ENCODE measurements at regions not wholly inside any gene's neighbourhood (a gene's known extent, or its start where the extent isn't known, plus 50 kb on each side); places are given as distances from the start of the nearest gene placed in this dataset.

DNA sequence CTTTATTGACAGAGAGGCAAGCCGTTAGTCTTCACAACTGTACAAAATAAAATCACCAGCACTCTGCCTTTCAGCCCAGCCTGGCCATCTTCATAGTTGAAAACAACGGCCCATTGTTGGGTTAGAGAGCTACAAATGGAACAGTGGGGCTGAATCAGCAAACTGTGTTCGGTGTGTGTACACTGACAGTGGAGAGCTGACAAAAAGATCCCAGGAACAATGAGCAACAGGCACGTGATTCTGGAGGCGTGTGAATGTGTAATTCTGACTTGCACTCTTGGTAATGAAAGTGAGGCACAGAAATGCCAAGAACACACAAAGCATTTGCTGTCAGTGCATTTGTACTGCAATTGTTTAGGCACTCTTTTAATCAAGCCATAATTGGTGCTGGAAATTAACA is 303.7 kb downstream of the WDR11 start:
- no peak overlapping the region for H3K4me3 ChIP-seq (ENCODE audit: control insufficient read depth, low read depth, low read length)
- no peak for DNase-seq (ENCODE audit: low read depth)
- TF ChIP-seq, protein P1, sequence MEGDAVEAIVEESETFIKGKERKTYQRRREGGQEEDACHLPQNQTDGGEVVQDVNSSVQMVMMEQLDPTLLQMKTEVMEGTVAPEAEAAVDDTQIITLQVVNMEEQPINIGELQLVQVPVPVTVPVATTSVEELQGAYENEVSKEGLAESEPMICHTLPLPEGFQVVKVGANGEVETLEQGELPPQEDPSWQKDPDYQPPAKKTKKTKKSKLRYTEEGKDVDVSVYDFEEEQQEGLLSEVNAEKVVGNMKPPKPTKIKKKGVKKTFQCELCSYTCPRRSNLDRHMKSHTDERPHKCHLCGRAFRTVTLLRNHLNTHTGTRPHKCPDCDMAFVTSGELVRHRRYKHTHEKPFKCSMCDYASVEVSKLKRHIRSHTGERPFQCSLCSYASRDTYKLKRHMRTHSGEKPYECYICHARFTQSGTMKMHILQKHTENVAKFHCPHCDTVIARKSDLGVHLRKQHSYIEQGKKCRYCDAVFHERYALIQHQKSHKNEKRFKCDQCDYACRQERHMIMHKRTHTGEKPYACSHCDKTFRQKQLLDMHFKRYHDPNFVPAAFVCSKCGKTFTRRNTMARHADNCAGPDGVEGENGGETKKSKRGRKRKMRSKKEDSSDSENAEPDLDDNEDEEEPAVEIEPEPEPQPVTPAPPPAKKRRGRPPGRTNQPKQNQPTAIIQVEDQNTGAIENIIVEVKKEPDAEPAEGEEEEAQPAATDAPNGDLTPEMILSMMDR (conservative IDR thresholded peaks at IDR 0.05; ENCODE audit: control insufficient read depth, insufficient read depth, low read depth, low read length): no peak

GRCh38 chr10:121155742-121156474 is 304.7 kb downstream of the WDR11 start:
- TF ChIP-seq, protein P1 (conservative IDR thresholded peaks at IDR 0.05; ENCODE audit: control insufficient read depth, insufficient read depth, low read depth, low read length): no peak
- DNase-seq (ENCODE audit: low read depth): no peak
- H3K4me3 ChIP-seq (ENCODE audit: control insufficient read depth, low read depth, low read length): no peak overlapping the region

GRCh38 chr10:121157998-121158397 is 306.8 kb downstream of the WDR11 start:
- TF ChIP-seq, protein P1 (conservative IDR thresholded peaks at IDR 0.05; ENCODE audit: control insufficient read depth, insufficient read depth, low read depth, low read length): no peak
- no peak for DNase-seq (ENCODE audit: low read depth)
- no peak overlapping the region for H3K4me3 ChIP-seq (ENCODE audit: control insufficient read depth, low read depth, low read length)

DNA sequence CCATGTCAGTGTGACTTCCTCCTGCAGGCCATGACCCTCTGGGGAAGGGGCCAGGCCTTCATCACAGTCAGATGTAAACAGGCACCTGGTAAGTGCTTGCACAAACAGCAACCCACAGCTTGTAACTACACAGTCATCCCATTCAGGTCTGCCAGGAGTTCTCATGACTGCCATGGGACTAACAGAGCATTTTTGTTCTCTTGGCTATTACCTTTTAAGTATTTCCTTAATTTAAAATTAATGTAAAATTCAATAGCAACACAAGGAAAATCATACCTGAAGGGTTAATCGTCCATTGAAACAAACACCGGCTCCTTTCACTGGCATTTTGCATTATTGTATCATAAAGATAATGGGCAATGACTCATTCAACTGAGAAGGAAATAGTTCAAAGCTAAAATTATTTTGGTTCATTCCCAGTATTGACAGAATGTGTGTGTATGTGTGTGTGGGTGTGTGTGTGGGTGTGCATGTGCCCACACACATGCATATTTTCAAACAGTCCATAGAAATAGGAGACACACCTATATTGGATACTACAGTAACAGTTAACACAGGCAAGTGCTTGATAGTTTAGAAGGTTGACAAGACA is 307.9 kb downstream of the WDR11 start:
- no peak overlapping the region for H3K4me3 ChIP-seq (ENCODE audit: control insufficient read depth, low read depth, low read length)
- TF ChIP-seq, protein P1 (conservative IDR thresholded peaks at IDR 0.05; ENCODE audit: control insufficient read depth, insufficient read depth, low read depth, low read length): no peak
- no peak for DNase-seq (ENCODE audit: low read depth)

DNA sequence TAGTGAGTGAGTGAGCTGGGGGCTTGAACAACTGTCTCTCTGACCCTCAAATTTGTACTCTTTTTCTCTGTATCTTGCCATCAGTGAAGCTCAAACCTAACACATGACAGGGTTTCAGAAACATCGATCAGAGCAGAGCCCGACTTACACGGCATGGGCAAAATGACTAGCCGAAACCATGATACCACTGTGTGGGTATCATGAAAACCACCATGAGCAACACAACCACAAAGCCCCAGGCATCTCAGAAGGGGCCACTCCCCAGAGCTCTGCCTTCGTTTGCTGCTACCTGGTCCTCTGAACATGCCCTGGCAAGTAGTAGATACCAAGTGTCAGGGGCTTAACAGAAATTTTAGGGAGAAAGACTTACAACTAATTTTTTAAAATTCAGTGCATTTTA is 308.5 kb downstream of the WDR11 start:
- TF ChIP-seq, protein P1 (conservative IDR thresholded peaks at IDR 0.05; ENCODE audit: control insufficient read depth, insufficient read depth, low read depth, low read length): no peak

DNA sequence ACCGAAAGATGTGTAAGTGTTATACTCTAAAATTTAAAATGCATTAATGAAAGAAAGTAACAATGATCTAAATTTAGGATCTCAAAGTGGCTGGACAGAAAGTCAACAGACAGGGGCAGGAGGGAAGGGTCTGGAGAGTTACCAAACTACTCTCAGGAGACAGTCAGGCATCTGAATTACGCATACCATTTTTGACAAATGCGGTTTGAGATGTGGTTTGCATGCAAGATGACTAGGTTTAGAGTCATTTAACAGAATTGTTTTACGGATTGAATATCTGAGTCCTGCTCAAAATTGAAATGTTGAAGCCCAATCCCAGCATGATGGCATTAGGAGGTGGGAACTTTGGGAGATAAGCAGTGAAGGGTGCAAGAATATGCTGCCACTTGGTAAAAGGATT is 314.1 kb downstream of the WDR11 start:
- no peak for DNase-seq (ENCODE audit: low read depth)
- H3K4me3 ChIP-seq (ENCODE audit: control insufficient read depth, low read depth, low read length): no peak overlapping the region
- TF ChIP-seq, protein P1 (conservative IDR thresholded peaks at IDR 0.05; ENCODE audit: control insufficient read depth, insufficient read depth, low read depth, low read length): no peak

More for the DNA sequence above, 308.5 kb downstream of the WDR11 start:
- no peak for DNase-seq (ENCODE audit: low read depth)
- no peak overlapping the region for H3K4me3 ChIP-seq (ENCODE audit: control insufficient read depth, low read depth, low read length)
